Erythroblast (primary cell): ENCODE measurements at regions not wholly inside any gene's neighbourhood (a gene's known extent, or its start where the extent isn't known, plus 50 kb on each side); places are given as distances from the start of the nearest gene placed in this dataset.

Experiments used
- GATA1 ChIP-seq: IDR thresholded peaks from 2 replicates; pipeline ENCODE4 v1.6.1; 2011; ENCODE audit warnings: low read depth, mild to moderate bottlenecking, control low read depth, low read length, moderate library complexity
- POLR2A ChIP-seq: IDR thresholded peaks from 2 replicates; pipeline ENCODE4 v1.6.1; 2011; ENCODE audit warnings: mild to moderate bottlenecking, low read length

- TF ChIP-seq POLR2A = no peak
- TF ChIP-seq GATA1 = no peak
Observed at GRCh38 chr10:4119107-4119506, 334.1 kb upstream of the KLF6 start.
